CD14-positive monocyte (primary cell): ENCODE measurements at regions not wholly inside any gene's neighbourhood (a gene's known extent, or its start where the extent isn't known, plus 50 kb on each side); places are given as distances from the start of the nearest gene placed in this dataset.
"Not testable (repeated sequence)": the region's sequence is repeated elsewhere in the genome, so short reads cannot be mapped to it uniquely, and the experiment has no call there.

Experiments
- DNase-seq, 3 donors: peaks; one replicate each; pipeline ENCODE4 v3.0.0-alpha.2; 2011 to 2022
- H2AFZ ChIP-seq: 2 replicates; pipeline ENCODE4 v1.6.0; 2012; ENCODE audit warnings: mild to moderate bottlenecking, low read depth, low read length, inconsistent platforms; ENCODE audit not compliant: insufficient read depth, poor library complexity, severe bottlenecking
- H3K27ac ChIP-seq, 2 donors: 1 replicate in 1 of 2; 2 replicates in 1 of 2; pipeline ENCODE4 v1.5.1; 2012 to 2013; ENCODE audit warnings: low read length in 2 of 2, control low read depth in 1 of 2, inconsistent platforms in 1 of 2, low read depth in 1 of 2, mild to moderate bottlenecking in 1 of 2
- H3K27me3 ChIP-seq, 2 donors: one replicate each; pipeline versions ENCODE4 v1.6.0 to v1.6.1; 2011 to 2013; ENCODE audit warnings: low read length in 2 of 2; ENCODE audit not compliant: control insufficient read depth in 2 of 2, insufficient read depth in 2 of 2
- H3K36me3 ChIP-seq, 2 donors: replicated peaks in 1 of 2; 1 replicate in 1 of 2; 2 replicates in 1 of 2; pipeline versions ENCODE4 v1.5.1 to v1.6.1; 2012 to 2013; ENCODE audit warnings: low read length in 2 of 2, control low read depth in 1 of 2, inconsistent platforms in 1 of 2, mild to moderate bottlenecking in 1 of 2; ENCODE audit not compliant: insufficient read depth in 2 of 2, control insufficient read depth in 1 of 2
- H3K4me1 ChIP-seq, 2 donors: 1 replicate in 1 of 2; 2 replicates in 1 of 2; pipeline versions ENCODE4 v1.5.1 to v1.6.1; 2012 to 2013; ENCODE audit warnings: low read length in 2 of 2, control low read depth in 1 of 2, inconsistent platforms in 1 of 2, mild to moderate bottlenecking in 1 of 2, moderate library complexity in 1 of 2; ENCODE audit not compliant: insufficient read depth in 2 of 2, control insufficient read depth in 1 of 2
- H3K4me2 ChIP-seq: replicated peaks from 2 replicates; pipeline ENCODE3; 2012; ENCODE audit warnings: low read length, moderate library complexity, mild to moderate bottlenecking; ENCODE audit not compliant: poor library complexity, severe bottlenecking; ENCODE audit errors: extremely low read depth
- H3K4me3 ChIP-seq, 3 experiments: fragments of 200-600 bp in 1 of 3; sonication (generic) in 1 of 3; replicated peaks in 1 of 3; 1 replicate in 2 of 3; 2 replicates in 1 of 3; pipeline ENCODE4 v1.5.1; 2011 to 2013; ENCODE audit warnings: low read length in 3 of 3, mild to moderate bottlenecking in 3 of 3, control low read depth in 2 of 3, low read depth in 2 of 3, inconsistent platforms in 1 of 3, moderate library complexity in 1 of 3
- H3K79me2 ChIP-seq: 2 replicates; pipeline ENCODE4 v1.6.0; 2012; ENCODE audit warnings: mild to moderate bottlenecking, control low read depth, inconsistent platforms, low read length, moderate library complexity; ENCODE audit not compliant: insufficient read depth
- H3K9ac ChIP-seq: 2 replicates; pipeline ENCODE4 v1.6.0; 2017; ENCODE audit warnings: low read length, mild to moderate bottlenecking; ENCODE audit not compliant: insufficient read depth, poor library complexity, severe bottlenecking
- H3K9me3 ChIP-seq, 2 donors: replicated peaks in 1 of 2; 1 replicate in 1 of 2; 2 replicates in 1 of 2; pipeline versions ENCODE4 v1.5.1 to v1.6.1; 2012 to 2013; ENCODE audit warnings: low read length in 2 of 2, control low read depth in 1 of 2; ENCODE audit not compliant: control insufficient read depth in 1 of 2, insufficient read depth in 1 of 2
- H4K20me1 ChIP-seq: 2 replicates; pipeline ENCODE4 v1.6.0; 2012; ENCODE audit warnings: mild to moderate bottlenecking, low read length, control low read depth, moderate library complexity; ENCODE audit not compliant: insufficient read depth
- H3K27ac Mint-ChIP-seq, 7 donors: one replicate each; pipeline ENCODE4 v1.8.0; 2020; ENCODE audit warnings: mild to moderate bottlenecking in 7 of 7, mixed read lengths in 7 of 7, moderate library complexity in 6 of 7, inconsistent platforms in 2 of 7
- H3K27me3 Mint-ChIP-seq, 3 donors: one replicate each; pipeline ENCODE4 v1.8.0; 2021 to 2022; ENCODE audit warnings: low read depth in 3 of 3, mild to moderate bottlenecking in 3 of 3, mixed read lengths in 3 of 3, moderate library complexity in 3 of 3, inconsistent platforms in 1 of 3
- H3K36me3 Mint-ChIP-seq, 2 donors: one replicate each; pipeline ENCODE4 v1.8.0; 2020; ENCODE audit warnings: mixed read lengths in 2 of 2, inconsistent platforms in 1 of 2, mild to moderate bottlenecking in 1 of 2
- H3K4me1 Mint-ChIP-seq: one replicate; pipeline ENCODE4 v1.8.0; 2020; ENCODE audit warnings: mild to moderate bottlenecking, mixed read lengths
- H3K4me3 Mint-ChIP-seq, 2 donors: one replicate each; pipeline ENCODE4 v1.8.0; 2020; ENCODE audit warnings: mild to moderate bottlenecking in 2 of 2, mixed read lengths in 2 of 2, moderate library complexity in 1 of 2
- H3K9me3 Mint-ChIP-seq, 7 donors: one replicate each; pipeline ENCODE4 v1.8.0; 2020 to 2022; ENCODE audit warnings: mixed read lengths in 7 of 7, mild to moderate bottlenecking in 6 of 7, moderate library complexity in 6 of 7, inconsistent platforms in 2 of 7
- CTCF ChIP-seq: fragments of 200-600 bp; IDR thresholded peaks from one replicate; pipeline ENCODE4 v1.8.0; 2022; ENCODE audit warnings: antibody characterized with exemption, mild to moderate bottlenecking
- WGBS: methylation state at CpG from one replicate; pipeline ENCODE4 v1.1.5; 2013; ENCODE audit warnings: missing lambda C conversion rate; ENCODE audit not compliant: insufficient coverage; 5-methylcytosine and 5-hydroxymethylcytosine counted together
- intact Hi-C, 2 donors: fragments of 100-400 bp; cut with micrococcal nuclease; formaldehyde crosslinking; loops; one replicate each; pipeline versions ENCODE4 v1.15.0 to v1.15.1; 2023

GRCh38 chr16:5753381-5753780 is 655.8 kb upstream of the EEF2KMT start:
- no peaks in the 10 kb centered on the region for H4K20me1 ChIP-seq
- H3K4me1 ChIP-seq: no peaks in the 10 kb centered on the region
- H3K4me3 Mint-ChIP-seq: no peak overlapping the region
- intact Hi-C loops: no loop called here
- no peaks in the 10 kb centered on the region for H3K27me3 Mint-ChIP-seq
- no peaks in the 10 kb centered on the region for H3K27me3 ChIP-seq
- WGBS: 60% methylated on average over 2 of the region's 7 CpGs
- H3K9me3 Mint-ChIP-seq: peaks cover 8 to 22% (median 12%) of the 10 kb centered on the region in 7 donors
- H2AFZ ChIP-seq: no peak overlapping the region
- no peak overlapping the region for H3K27ac ChIP-seq
- H3K36me3 Mint-ChIP-seq: no peaks in the 10 kb centered on the region
- H3K27ac Mint-ChIP-seq: no peak overlapping the region
- H3K36me3 ChIP-seq: no peaks in the 10 kb centered on the region
- no peak for DNase-seq
- H3K9ac ChIP-seq: no peak overlapping the region
- no peak for TF ChIP-seq CTCF
- H3K4me3 ChIP-seq: no peak overlapping the region
- no peaks in the 10 kb centered on the region for H3K4me1 Mint-ChIP-seq
- H3K4me2 ChIP-seq: no peak overlapping the region
- H3K79me2 ChIP-seq: no peaks in the 10 kb centered on the region
- H3K9me3 ChIP-seq: peaks cover 10 to 13% of the 10 kb centered on the region in 2 donors

DNA sequence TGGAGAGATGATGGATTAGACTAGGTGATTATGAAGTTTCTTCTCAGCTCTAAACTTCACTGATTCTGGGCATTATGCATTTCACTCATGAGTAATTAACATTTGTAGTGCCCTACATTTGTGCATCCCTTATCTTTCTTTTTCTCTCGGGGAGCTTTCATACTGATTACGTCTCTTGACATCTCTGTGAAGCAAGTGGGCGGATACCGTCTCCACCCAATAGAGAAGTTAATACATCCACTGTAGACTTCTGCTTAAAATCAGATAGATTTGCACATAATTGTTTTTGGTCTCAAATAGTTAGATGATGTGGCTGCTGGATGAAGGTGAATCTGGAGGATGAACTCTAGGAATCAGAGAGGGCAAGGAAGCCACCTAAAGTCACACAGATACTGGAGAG is 653.6 kb upstream of the EEF2KMT start:
- no peak overlapping the region for H3K4me2 ChIP-seq
- DNase-seq: no peak
- H3K27me3 ChIP-seq: no peaks in the 10 kb centered on the region
- H3K9me3 ChIP-seq: peaks cover 10 to 13% of the 10 kb centered on the region in 2 donors
- Mint-ChIP-seq H3K9me3 (peaks cover 11 to 22% (median 12%) of the 10 kb centered on the region in 7 donors), H3K36me3 (no peaks in the 10 kb centered on the region), H3K27me3 (no peaks in the 10 kb centered on the region), H3K27ac (no peak overlapping the region), H3K4me3 (no peak overlapping the region), H3K4me1 (no peaks in the 10 kb centered on the region)
- no peak overlapping the region for H3K9ac ChIP-seq
- no peaks in the 10 kb centered on the region for H3K36me3 ChIP-seq
- no peak overlapping the region for H2AFZ ChIP-seq
- no peak for TF ChIP-seq CTCF
- intact Hi-C loops: no loop called here
- no peak overlapping the region for H3K27ac ChIP-seq
- H3K79me2 ChIP-seq: no peaks in the 10 kb centered on the region
- WGBS: 100% methylated on average over 1 of the region's 4 CpGs
- H3K4me3 ChIP-seq: no peak overlapping the region
- no peaks in the 10 kb centered on the region for H4K20me1 ChIP-seq
- no peaks in the 10 kb centered on the region for H3K4me1 ChIP-seq

GRCh38 chr16:5750439-5750838 is 652.8 kb upstream of the EEF2KMT start:
- H3K36me3 Mint-ChIP-seq, H3K4me1 ChIP-seq, H3K27me3 ChIP-seq, DNase-seq, H4K20me1 ChIP-seq, H3K4me2 ChIP-seq, H3K4me3 ChIP-seq, H3K27ac ChIP-seq, intact Hi-C loops, H2AFZ ChIP-seq, H3K27me3 Mint-ChIP-seq, H3K79me2 ChIP-seq, H3K36me3 ChIP-seq, H3K4me1 Mint-ChIP-seq, H3K9ac ChIP-seq, H3K27ac Mint-ChIP-seq, H3K4me3 Mint-ChIP-seq: not testable (repeated sequence)
- 53% methylated on average over 6 of the region's 11 CpGs for WGBS
- H3K9me3 ChIP-seq: peaks cover 10 to 13% of the 10 kb centered on the region in 2 donors
- H3K9me3 Mint-ChIP-seq: peaks cover 9 to 18% (median 12%) of the 10 kb centered on the region in 7 donors
